NCI-H1105 treated with DMSO at 0.1 percent for 48 hours (cell line): ENCODE measurements at regions not wholly inside any gene's neighbourhood (a gene's known extent, or its start where the extent isn't known, plus 50 kb on each side); places are given as distances from the start of the nearest gene placed in this dataset.

Source experiments
- DNase-seq: peaks from one replicate; lab custom pipeline; 2025; lab: John Stamatoyannopoulos, UW

GRCh38 chr12:58530742-58531062, 389.6 kb downstream of the LRIG3 start:
- DNase-seq, result no peak

GRCh38 chr12:58532855-58533608, 387.3 kb downstream of the LRIG3 start:
- DNase-seq, result no peak

- no peak for DNase-seq
These were observed 386.7 kb downstream of the LRIG3 start for GRCh38 chr12:58533652-58534051.

GRCh38 chr12:58537278-58537677, 383.0 kb downstream of the LRIG3 start:
- DNase-seq, result no peak

GRCh38 chr12:58539295-58539694, 381.0 kb downstream of the LRIG3 start:
- no peak for DNase-seq

- DNase-seq, result peak; percentile 62
These were observed 379.6 kb downstream of the LRIG3 start for GRCh38 chr12:58540480-58541299.

- DNase-seq, result no peak
These were observed 379.0 kb downstream of the LRIG3 start for GRCh38 chr12:58541300-58541690.

- no peak for DNase-seq
These were observed 376.0 kb downstream of the LRIG3 start for GRCh38 chr12:58544281-58544680.

GRCh38 chr12:58547217-58547616, 373.1 kb downstream of the LRIG3 start:
- DNase-seq, result no peak

- no peak for DNase-seq
These were observed 371.5 kb downstream of the LRIG3 start for GRCh38 chr12:58548801-58549200.

GRCh38 chr12:58554522-58555157, 365.7 kb downstream of the LRIG3 start:
- no peak for DNase-seq

GRCh38 chr12:58557171-58557570, 363.1 kb downstream of the LRIG3 start:
- DNase-seq, result no peak

GRCh38 chr12:58557661-58558060, 362.6 kb downstream of the LRIG3 start:
- no peak for DNase-seq

- DNase-seq, result no peak
These were observed 356.7 kb downstream of the LRIG3 start for GRCh38 chr12:58563621-58564020.

GRCh38 chr12:58564721-58565120, 355.6 kb downstream of the LRIG3 start:
- DNase-seq, result no peak

- DNase-seq, result no peak
These were observed 353.7 kb downstream of the LRIG3 start for GRCh38 chr12:58566599-58566998.

- no peak for DNase-seq
These were observed 353.1 kb downstream of the LRIG3 start for GRCh38 chr12:58567189-58567588.

- no peak for DNase-seq
These were observed 349.9 kb downstream of the LRIG3 start for GRCh38 chr12:58570411-58570810.

GRCh38 chr12:58575256-58575655, 345.0 kb downstream of the LRIG3 start:
- DNase-seq, result no peak

GRCh38 chr12:58576081-58576480, 344.2 kb downstream of the LRIG3 start:
- no peak for DNase-seq

- DNase-seq, result no peak
These were observed 343.4 kb downstream of the LRIG3 start for GRCh38 chr12:58576916-58577315.

- no peak for DNase-seq
These were observed 340.2 kb downstream of the LRIG3 start for GRCh38 chr12:58580095-58580494.

- no peak for DNase-seq
These were observed 336.8 kb downstream of the LRIG3 start for GRCh38 chr12:58583529-58583928.
